Stimulated activated CD8-positive, alpha-beta memory T cell treated with anti-CD3 and anti-CD28 coated beads, Interleukin-2, amount 100 ng/mL, for 1 hour (primary cell): ENCODE measurements at regions not wholly inside any gene's neighbourhood (a gene's known extent, or its start where the extent isn't known, plus 50 kb on each side); places are given as distances from the start of the nearest gene placed in this dataset.
"Not testable (repeated sequence)": the region's sequence is repeated elsewhere in the genome, so short reads cannot be mapped to it uniquely, and the experiment has no call there.

Experiments
- DNase-seq, 2 donors: peaks; one replicate each; pipeline ENCODE4 v3.0.0-alpha.2; 2020; ENCODE audit warnings: low read depth in 2 of 2

DNA sequence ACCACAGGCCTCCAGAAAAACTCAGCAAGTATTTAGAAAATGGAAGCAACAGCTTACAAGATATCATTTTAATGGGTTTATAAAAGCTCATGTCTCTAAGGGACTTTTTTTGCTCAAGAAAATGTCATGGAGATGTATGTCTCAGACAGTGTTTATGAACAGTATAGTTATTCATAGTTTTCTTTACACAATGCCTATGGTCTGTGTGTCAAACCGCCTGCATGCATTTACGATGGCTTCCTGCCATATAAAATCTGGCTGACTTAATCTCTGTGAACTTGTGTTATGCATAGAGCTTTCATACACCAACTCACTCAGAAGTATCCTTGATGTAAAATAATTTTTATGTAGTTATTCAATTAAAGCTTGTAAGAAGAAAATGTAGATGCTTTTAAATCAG is 1314.2 kb upstream of the LRRTM3 start:
- no peak for DNase-seq

- DNase-seq, result no peak
Observed at GRCh38 chr10:65614956-65615565, 1310.8 kb upstream of the LRRTM3 start.

DNA sequence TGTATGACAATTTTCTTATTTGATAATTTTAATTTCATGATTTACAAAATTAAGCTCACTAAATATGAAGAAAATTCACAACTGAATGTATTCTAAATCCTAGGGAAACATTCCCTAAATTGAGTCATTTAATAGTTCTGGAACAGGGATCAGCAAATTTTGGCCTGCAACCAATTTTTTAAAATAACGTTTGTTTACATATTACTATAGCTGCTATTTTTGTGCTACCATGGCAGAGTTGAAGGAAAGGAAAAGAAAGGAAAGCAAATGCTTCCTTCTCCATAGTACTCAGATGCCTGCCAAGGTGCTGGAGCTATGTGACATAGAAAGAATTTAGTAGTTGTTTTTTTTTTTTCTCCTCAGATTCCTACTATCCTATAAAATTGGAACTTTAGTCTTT is 1307.7 kb upstream of the LRRTM3 start:
- DNase-seq, result no peak

DNA sequence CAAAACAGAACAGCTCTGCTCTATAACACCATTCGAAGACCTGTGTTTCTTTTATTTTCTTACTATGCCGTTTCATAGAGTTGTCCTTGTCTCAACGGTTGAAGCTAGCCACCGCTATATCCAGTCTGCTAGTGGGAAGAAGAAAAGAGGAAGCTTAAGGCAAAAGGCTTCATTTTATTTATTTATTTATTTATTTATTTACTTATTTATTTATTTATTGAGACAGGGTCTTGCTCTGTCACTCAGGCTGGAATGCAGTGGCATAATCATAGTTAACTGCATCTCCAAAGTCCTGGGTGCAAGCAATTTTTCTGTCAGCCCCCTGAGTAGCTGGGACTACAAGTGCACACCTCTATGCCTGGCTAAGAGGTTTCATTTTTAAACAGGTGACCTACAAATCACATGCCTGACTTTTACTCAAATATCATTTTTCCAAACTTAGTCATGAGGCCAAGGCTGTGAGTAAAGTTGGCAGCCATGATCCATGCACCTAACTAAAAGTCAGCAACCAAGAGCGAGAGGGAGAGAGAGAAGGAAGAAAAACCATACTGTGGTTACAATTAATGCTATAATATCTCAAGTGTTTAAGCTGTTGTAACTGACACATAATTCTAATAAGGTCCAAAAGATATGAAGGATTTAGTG is 1305.3 kb upstream of the LRRTM3 start:
- DNase-seq, result no peak

GRCh38 chr10:65622608-65623007 is 1303.2 kb upstream of the LRRTM3 start:
- DNase-seq, result no peak

GRCh38 chr10:65628493-65629139 is 1297.2 kb upstream of the LRRTM3 start:
- no peak for DNase-seq

DNA sequence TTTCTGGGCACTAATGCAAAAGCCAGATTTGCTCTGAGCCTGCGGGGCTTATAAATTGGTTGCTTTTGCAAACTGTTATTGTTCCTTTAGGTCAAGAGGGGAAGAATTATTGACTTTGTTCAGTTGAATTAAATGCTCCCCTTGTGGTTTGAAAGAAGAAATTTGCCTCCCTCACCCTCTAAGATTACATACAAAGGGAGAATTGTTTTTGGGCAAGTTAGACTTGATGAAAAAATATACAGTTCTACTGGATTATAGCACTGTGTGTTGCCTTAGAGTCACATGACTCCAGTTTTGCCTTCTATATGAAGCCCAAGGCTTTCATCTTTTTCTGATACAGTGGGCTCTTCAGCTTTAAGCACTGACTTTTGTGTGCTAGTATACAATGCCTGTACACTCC is 1265.8 kb upstream of the LRRTM3 start:
- no peak for DNase-seq

DNA sequence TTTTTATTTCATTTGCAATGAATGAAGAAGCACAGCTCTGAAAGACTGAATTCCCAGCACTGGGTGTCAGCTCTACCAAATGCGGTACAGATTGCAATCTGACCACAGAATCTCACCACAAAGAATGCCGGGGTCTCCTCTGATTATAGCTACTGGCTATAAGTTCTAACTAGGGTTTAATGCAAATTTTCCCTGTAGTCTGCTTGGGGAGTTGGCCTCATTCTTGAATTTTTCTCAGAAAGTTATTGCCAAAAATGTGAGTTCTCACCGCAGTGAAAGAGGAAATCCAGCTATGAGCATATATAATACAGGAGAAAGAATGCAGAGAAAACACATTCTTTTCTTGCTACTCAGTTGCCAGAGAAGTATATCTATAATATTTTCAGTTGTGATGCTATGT is 1255.7 kb upstream of the LRRTM3 start:
- no peak for DNase-seq

DNA sequence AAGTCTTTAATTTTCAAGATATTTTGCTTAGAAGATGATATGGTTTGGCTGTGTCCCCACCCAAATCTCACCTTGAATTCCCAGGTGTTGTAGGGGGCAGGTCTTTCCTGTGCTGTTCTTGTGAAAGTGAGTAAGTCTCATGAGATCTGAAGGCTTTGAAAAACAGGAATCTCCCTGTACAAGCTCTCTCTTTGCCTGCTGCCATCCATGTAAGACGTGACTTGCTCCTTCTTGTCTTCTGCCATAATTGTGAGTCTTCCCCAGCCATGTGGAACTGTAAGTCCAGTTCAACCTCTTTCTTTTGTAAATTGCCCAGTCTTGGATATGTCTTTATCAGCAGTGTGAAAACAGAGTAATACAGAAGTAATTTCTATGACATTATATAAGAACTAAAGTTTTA is 1255.2 kb upstream of the LRRTM3 start:
- DNase-seq, result not testable (repeated sequence)

- no peak for DNase-seq
Observed at GRCh38 chr10:65675236-65675635, 1250.6 kb upstream of the LRRTM3 start.

DNA sequence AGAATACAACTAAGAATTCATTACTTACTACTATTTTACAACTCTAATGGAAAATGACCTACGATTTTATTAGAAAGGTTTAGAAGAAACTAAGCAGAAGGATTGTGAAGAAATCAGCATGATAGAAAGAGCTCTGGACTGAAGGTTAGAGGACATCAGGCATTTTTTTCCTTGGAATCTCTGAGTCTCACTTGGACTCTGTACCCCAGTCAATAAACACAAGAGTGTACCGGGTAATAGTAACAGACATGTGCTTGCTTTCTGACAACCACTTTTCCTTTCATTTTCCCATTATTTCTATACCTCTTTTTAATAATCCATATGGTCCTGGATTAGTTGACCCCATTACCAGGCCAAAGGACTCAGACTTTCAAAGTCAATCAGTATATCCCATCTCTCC is 1240.9 kb upstream of the LRRTM3 start:
- DNase-seq, result no peak

GRCh38 chr10:65701168-65701776 is 1224.6 kb upstream of the LRRTM3 start:
- DNase-seq, result no peak

DNA sequence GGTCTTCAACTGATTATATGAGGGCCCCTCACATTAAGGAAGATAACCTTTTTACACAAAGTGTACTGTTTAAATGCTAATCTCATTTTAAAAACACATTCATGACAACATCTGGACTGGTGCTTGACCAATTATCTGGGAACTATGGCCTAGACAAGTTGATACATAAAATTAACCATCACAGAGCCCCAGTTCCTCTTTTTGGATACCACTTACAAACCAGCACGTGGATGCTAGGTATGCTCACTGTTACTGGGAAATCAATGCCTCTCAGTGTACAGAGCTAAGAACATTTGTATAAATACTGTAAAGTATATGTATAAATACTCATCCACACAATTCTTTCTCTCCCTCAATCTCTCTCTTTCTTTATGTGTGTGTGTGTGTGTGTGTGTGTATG is 1217.8 kb upstream of the LRRTM3 start:
- no peak for DNase-seq

- DNase-seq, result no peak
Observed at GRCh38 chr10:65710306-65710705, 1215.5 kb upstream of the LRRTM3 start.

DNA sequence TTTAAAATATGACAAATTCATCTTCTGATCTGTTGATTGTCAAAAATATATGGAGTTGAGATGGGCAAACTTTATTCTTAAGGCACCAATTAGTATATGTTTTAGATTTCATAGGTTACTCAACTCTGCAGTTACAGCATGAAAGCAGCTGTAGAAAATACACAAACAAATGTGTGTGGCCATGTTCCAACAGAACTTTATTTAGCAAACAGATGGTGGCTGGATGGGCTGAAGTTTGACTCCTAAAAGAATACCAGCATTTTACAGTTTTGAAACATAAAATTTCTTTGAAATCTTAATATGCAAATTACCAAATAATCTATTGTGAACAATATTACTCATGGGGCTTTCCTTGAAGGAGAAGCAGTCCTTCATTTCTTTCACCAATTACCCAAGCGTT is 1206.0 kb upstream of the LRRTM3 start:
- DNase-seq, result no peak

DNA sequence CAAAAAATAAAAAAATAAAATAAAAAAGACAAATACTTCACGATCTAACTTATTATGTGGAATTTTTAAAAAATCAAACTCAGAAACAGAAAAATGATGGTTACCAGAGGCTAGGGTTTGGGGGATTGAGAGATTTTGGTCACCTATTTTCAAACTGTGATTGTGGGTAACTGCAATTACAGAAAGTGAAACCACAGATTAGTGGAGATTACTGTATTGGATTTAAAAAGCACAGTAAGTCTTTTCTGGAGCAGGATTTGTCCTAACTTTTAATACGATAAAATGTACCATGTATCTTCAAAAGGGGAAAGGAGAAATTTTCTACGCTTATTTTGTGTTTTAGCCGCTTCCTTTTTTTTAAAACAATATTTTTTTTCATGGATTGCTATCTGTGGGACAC is 1204.9 kb upstream of the LRRTM3 start:
- DNase-seq, result no peak

GRCh38 chr10:65723525-65723924 is 1202.3 kb upstream of the LRRTM3 start:
- no peak for DNase-seq

GRCh38 chr10:65735382-65735781 is 1190.5 kb upstream of the LRRTM3 start:
- no peak for DNase-seq

DNA sequence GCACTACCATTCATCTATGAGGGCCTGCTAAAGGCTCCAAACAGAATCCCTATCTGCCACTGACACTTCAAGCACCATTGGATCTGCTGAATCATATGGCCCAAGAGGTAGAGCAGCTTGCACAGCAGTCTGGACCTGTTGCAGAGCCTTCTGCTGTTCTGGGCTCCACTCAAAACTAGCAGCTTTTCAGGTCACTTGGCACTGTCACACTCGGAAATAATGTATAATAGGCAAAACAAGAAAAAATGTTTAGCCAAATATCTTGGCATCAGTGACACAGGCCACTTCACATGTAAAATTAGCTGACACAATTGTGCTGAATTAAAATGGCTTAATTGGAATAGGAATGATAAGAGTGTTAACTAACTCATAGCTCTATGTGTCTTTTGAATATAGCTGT is 1182.9 kb upstream of the LRRTM3 start:
- no peak for DNase-seq

- no peak for DNase-seq
Observed at GRCh38 chr10:65751218-65751617, 1174.6 kb upstream of the LRRTM3 start.

DNA sequence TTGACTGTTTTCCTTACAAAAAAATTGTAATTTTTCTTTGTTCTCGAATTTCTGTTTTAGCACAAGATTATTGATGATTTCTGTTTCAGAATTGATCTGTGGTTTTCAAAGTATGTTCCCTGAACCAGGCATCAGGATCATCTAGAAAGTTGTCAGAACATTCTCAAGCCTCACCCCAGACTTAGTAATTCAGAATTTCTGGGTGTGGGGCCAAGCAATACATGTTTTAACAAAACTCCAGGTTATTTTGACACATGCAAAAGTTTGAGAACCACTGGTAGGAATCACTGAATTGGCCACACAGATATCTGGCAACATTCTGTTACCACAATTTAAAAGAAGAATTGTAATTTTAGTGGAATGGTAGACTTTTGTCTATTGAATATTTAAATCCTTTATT is 1173.9 kb upstream of the LRRTM3 start:
- DNase-seq, result no peak

- no peak for DNase-seq
Observed at GRCh38 chr10:65753532-65753931, 1172.3 kb upstream of the LRRTM3 start.

DNA sequence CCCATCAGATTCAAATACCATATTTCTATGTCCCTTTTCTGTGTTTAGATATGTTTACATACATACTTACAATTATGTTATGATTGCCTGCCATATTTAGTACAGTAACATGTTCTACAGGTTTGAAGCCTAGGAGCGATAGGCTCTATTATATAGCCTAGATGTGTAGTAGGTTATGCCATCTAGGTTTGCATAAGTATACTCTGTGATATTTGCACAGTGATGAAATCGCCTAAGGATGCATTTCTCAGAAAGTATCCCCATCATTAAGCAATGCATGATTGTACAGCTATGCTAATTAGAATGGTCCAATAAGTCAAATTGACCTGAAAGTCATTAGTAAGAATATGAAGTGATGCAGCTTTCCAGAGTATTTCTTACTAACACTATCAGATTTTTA is 1171.7 kb upstream of the LRRTM3 start:
- no peak for DNase-seq
